ENCODE measurements at regions not wholly inside any gene's neighbourhood (a gene's known extent, or its start where the extent isn't known, plus 50 kb on each side); places are given as distances from the start of the nearest gene placed in this dataset.

GRCh38 chr9:135394699-135395645 lies 84.6 kb upstream of the PPP1R26 start:
- TF ChIP-seq, protein P1, sequence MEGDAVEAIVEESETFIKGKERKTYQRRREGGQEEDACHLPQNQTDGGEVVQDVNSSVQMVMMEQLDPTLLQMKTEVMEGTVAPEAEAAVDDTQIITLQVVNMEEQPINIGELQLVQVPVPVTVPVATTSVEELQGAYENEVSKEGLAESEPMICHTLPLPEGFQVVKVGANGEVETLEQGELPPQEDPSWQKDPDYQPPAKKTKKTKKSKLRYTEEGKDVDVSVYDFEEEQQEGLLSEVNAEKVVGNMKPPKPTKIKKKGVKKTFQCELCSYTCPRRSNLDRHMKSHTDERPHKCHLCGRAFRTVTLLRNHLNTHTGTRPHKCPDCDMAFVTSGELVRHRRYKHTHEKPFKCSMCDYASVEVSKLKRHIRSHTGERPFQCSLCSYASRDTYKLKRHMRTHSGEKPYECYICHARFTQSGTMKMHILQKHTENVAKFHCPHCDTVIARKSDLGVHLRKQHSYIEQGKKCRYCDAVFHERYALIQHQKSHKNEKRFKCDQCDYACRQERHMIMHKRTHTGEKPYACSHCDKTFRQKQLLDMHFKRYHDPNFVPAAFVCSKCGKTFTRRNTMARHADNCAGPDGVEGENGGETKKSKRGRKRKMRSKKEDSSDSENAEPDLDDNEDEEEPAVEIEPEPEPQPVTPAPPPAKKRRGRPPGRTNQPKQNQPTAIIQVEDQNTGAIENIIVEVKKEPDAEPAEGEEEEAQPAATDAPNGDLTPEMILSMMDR (IDR thresholded peaks at IDR 0.05; ENCODE audit: control insufficient read depth, insufficient read depth, low read depth, low read length, missing control alignments) = no peak
- DNase-seq (ENCODE audit: low read depth) = no peak
- no peak overlapping the region for H3K4me3 ChIP-seq (ENCODE audit: control insufficient read depth, low read depth, low read length)

DNA sequence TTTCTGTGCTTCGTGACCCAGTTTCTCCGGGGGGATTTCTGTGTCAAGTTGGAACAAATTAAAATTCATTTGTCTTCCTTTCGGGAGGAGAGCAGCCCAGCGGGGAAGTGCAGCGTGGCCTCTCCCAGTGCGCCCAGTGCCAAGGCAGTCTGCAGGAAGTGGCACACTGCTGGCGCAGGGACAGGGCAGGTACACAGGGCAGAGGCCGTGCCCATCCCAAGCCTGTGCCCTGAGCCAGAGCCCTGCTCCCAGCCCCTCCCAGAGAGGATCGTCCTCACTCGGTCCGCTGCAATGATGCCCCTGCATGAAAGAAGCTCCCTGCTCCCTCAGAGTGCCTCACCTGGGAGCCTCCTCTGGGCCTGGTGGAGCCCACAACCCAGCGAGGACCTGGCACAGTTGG lies 82.4 kb upstream of the PPP1R26 start:
- no peak for DNase-seq (ENCODE audit: low read depth)
- TF ChIP-seq, protein P1 (IDR thresholded peaks at IDR 0.05; ENCODE audit: control insufficient read depth, insufficient read depth, low read depth, low read length, missing control alignments) = no peak
- H3K4me3 ChIP-seq (ENCODE audit: control insufficient read depth, low read depth, low read length) = no peak overlapping the region

DNA sequence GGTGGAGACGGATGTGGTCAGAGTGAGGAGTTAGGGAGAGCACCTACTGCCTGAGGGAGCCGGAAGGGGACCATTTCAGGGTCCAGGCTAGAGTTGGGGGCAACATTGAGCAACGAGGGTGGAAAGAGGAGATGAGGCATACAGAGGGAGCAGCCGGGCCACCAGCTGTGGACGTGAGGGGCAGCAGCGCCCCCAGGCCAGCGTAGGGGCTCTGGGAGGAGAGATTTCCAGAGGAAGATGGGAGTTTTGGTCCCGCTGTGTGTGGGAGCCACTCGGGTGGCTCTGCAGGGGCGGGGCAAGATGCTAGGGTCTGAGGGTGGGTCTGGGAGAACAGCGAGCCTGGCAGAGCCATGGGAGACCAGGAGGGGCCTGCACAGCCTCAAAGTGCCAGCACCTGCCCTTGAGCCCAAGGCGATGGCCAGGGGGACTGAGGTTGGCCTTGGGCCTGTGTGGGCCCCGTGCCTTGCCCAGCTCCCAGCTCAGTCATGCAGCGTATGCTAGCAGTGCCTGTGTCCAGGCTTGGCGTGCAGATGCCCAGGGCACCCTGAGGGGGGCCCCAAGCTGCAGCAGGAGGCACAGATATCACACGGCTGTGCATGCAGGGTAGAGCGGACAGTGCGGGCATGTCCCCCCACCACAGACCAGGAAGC lies 80.5 kb upstream of the PPP1R26 start:
- TF ChIP-seq, protein P1 (IDR thresholded peaks at IDR 0.05; ENCODE audit: control insufficient read depth, insufficient read depth, low read depth, low read length, missing control alignments) = no peak
- no peak overlapping the region for H3K4me3 ChIP-seq (ENCODE audit: control insufficient read depth, low read depth, low read length)
- DNase-seq (ENCODE audit: low read depth) = no peak

- TF ChIP-seq, protein P1 (IDR thresholded peaks at IDR 0.05; ENCODE audit: control insufficient read depth, insufficient read depth, low read depth, low read length, missing control alignments) = no peak
- no peak for DNase-seq (ENCODE audit: low read depth)
- no peak overlapping the region for H3K4me3 ChIP-seq (ENCODE audit: control insufficient read depth, low read depth, low read length)
Observed at GRCh38 chr9:135400496-135400895, 79.1 kb upstream of the PPP1R26 start.

- TF ChIP-seq, protein P1 (IDR thresholded peaks at IDR 0.05; ENCODE audit: control insufficient read depth, insufficient read depth, low read depth, low read length, missing control alignments) = no peak
- H3K4me3 ChIP-seq (ENCODE audit: control insufficient read depth, low read depth, low read length) = no peak overlapping the region
- no peak for DNase-seq (ENCODE audit: low read depth)
Observed at GRCh38 chr9:135401218-135401617, 78.4 kb upstream of the PPP1R26 start.

- TF ChIP-seq, protein P1 (IDR thresholded peaks at IDR 0.05; ENCODE audit: control insufficient read depth, insufficient read depth, low read depth, low read length, missing control alignments) = no peak
- no peak overlapping the region for H3K4me3 ChIP-seq (ENCODE audit: control insufficient read depth, low read depth, low read length)
- no peak for DNase-seq (ENCODE audit: low read depth)
Observed at GRCh38 chr9:135402048-135402738, 77.4 kb upstream of the PPP1R26 start.

All from AG09309 (cell line).